Inflammatory macrophage treated with lipopolysaccharide for 4 hours (primary cell): ENCODE measurements at regions not wholly inside any gene's neighbourhood (a gene's known extent, or its start where the extent isn't known, plus 50 kb on each side); places are given as distances from the start of the nearest gene placed in this dataset.

Source experiments
- DNase-seq: peaks from one replicate; pipeline ENCODE4 v3.0.0-alpha.2; 2020

DNA sequence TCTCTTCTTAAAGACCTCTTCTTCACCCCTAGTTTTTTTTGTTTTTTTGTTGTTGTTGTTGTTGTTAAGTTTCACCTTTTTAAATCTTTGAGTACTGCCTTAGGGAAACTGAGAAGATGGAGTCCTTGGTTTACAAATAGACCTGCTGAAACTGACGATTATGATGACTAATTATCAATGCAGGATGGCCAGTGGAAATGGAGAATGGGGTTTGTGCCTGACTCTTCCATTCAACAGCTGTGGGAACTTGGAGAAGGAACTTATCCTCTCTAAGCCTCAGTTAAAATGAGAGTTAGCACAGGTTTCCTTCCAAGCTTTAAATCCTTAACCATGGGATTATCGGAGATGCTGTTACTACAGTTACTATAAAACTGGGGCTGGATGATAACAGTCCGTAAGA is 66.7 kb upstream of the PNMA1 start:
- no peak for DNase-seq

DNA sequence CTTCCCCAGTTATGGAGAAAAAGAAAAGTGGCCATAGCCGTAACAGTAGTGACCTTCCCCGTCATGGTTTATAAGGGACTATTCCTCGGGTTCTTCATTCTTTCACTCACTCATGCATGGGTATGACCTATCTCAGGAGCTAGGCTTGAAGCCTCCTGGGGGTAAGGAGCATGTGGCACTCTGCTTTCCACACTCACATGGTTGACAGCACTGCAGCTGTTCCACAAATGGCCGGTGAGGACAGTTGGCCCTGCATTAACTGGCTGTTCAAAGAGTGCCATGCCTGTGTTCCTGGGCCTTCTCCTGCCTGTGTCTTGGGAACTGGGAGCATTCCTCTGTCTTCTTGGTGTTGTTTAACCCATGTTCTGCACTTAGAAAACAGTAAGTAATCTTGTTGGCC is 66.2 kb upstream of the PNMA1 start:
- no peak for DNase-seq

DNA sequence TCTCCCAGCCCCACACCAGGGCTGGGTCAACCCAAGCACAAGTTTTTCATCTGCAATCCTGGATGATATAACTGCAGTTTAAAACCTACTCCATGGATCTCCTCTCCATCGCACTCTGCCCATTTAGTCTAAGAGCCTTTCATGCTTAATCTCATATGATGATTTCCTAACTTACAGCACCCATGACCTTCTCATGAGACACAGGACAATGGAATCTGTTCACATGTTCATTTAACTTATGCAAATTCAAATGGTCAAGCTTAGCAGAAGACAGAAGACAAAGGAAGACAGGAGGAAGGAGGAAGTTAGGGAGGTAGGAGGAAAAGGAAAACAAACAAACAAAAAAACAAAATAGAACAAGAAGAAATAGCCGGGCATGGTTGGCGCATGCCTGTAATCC is 64.6 kb upstream of the PNMA1 start:
- peak; percentile 38 for DNase-seq

DNA sequence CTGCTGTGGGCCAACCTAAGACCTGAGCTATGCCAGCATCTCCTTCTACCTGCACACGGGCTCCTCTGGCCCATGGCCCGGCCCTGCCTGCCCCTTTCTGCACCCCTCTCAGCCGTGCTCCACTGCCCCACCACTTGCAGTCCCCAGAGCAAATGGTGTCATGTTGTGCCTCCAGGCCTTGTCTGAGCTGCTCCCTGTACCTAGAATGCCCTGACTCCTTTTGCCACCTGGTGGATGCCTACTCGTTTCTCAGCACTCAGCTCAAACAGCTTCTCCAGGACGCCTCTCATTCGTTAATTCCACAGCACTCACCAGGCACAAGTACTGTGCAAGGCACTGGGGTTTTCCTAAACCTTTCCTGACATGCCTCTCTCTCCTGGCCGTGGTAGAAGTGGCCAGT is 63.2 kb upstream of the PNMA1 start:
- DNase-seq = no peak

DNA sequence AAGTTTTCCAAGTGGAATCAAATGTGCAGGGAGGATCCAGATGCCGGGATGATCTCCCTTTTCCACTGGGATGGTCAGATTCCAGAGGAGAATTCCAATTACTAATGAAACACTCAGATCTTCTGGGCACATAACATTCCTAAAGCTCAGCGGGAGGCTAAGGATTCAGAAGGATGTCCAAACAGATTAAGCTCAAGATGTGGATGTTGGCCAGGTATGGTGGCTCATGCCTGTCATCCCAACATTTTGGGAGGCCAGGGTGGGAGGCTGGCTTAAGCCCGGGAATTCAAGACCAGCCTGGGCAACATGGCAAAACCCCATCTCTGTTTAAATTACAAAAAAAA is 62.0 kb upstream of the PNMA1 start:
- no peak for DNase-seq

DNA sequence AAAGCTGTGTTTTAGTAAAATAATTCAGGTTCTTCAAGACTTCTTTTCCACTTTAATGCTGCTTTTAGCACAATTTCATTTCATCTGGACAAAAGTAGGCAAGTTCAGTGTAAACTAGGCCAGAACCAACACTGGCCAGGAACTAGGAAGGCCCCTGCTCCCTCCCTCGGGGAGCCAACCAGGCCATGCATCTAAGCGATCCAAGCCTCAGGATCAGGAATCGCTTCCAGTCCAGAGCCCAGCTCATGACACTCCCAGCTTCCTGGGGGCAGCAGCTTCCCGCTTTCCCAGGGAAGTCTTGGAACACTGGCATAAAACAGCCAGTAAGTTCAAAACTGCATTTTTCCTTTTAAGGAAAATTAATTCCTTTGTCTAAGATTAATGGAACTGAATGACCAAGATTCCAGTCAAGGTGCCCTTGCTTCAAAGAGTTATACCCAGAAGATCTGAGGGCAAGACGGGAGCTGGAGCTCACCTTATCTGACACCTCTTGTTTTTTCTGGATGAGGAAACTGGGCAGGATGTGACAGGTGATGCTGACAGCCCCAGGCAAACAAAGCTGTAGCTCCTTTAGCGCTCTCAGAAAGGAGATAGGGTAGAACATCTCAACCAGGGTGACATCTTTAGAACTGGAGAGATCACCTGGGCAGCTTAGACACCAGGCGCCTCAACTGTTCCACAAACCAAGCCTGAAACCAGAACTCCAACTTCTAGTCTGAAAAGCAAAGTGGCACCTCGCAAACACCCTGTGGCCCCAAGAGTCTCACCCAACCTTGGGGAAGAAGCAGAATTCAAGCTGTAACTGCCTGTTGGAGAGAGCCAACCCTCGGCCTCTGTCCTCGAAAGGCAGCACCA is 61.4 kb upstream of the PNMA1 start:
- DNase-seq = no peak

DNA sequence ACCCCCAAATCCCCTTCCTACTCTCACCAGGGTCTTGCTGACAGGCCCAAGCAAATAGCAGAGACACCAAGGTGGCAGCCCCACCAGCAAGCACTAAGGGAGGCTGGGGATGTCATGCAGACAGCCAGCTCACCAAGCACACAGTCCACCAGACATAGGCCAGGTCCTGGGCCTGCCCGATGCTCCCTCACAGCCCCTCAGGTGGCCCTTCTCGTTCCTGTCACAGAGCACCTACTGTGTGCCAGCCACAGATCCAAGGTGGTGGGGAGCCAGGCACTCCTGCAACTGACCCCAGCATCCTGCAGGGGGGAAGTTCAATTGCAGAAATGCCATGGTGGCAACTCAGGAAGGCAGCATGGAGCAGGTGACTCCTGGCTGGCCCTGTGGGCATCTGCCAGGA is 60.5 kb upstream of the PNMA1 start:
- DNase-seq = no peak

DNA sequence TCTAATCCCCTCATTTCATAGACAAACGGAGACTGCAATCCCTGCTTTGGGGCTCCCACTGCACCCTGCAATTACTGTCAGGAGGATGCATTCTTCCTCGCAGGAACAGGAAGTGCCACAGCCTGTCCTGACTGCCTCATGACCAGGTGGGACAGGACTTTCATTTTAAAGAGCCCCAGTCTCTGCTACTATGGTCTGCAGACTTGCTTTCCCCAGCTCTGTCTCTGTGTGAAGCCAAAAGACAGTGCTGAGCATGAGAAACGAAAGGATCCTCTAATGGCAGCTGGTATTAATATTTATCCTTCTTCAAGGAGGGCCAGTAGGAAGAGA is 60.0 kb upstream of the PNMA1 start:
- DNase-seq = no peak

DNA sequence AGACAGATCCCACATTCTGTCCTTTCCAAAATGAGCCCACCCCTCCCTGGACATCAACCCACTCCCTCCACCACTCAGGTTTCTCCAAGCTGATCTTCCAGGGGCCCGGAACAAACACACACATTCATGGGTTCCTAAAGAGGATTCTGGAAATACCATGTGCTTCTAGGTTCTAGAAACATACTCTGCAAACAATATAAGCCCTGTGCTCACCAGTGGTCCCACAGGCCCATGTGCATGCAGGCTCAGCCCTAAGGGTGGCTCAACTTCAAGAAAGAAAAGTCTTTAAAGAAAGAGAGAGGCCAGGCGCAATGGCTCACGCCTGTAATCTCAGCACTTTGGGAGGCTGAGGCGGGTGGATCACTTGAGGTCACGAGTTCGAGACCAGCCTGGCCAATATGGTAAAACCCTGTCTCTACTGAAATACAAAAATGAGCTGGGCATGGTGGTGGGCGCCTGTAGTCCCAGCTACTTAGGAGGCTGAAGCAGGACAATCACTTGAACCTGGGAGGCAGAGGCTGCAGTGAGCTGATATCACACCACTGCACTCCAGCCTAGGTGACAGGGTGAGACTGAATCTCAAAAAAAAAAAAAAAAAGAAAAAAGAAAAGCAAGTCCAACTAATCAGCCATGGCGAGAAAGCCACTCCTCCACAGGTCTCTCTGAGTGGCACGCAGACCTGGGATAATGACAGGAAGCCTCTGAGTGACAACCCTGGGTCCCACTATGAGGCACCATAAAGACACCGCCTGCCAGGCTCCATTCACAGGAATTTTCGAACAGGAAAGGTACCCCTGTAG is 59.5 kb upstream of the PNMA1 start:
- no peak for DNase-seq

DNA sequence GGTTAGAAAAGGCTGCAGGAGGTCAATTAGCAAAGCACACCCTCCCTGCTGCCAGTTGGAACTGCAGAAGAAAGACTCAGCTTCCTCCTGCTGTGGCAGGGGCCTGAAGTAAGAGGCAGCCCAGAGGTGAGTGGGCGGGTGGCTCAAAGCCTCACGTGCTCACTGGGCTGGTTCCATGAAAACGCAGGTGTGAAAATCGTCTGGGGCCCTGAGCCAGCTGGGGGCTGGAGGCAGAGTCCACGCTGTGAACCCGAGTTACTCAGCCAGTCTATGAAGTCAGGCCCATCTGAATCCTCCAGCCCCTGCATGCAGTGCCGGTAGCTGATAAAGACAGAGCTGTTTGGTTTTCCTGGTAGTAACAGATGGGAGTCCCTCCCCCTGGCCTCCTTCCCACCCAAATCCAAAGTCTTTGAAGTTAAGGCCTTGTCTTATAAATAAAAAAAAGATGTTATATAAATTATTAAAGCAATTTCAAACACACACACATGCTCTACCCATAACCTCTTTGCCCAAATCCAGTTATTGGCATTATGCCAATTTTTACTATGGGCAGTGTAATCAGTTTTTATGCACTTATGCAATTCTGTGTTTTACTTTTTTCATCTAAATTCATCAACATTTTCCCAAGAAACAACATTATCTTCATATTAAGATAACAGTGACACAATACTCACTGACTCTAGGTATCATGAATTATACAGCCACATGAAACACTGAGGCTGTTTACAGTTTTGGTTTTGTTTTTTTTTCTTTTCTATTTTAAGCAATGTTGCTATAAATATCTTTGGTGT is 57.9 kb upstream of the PNMA1 start:
- DNase-seq = peak; percentile 70

DNA sequence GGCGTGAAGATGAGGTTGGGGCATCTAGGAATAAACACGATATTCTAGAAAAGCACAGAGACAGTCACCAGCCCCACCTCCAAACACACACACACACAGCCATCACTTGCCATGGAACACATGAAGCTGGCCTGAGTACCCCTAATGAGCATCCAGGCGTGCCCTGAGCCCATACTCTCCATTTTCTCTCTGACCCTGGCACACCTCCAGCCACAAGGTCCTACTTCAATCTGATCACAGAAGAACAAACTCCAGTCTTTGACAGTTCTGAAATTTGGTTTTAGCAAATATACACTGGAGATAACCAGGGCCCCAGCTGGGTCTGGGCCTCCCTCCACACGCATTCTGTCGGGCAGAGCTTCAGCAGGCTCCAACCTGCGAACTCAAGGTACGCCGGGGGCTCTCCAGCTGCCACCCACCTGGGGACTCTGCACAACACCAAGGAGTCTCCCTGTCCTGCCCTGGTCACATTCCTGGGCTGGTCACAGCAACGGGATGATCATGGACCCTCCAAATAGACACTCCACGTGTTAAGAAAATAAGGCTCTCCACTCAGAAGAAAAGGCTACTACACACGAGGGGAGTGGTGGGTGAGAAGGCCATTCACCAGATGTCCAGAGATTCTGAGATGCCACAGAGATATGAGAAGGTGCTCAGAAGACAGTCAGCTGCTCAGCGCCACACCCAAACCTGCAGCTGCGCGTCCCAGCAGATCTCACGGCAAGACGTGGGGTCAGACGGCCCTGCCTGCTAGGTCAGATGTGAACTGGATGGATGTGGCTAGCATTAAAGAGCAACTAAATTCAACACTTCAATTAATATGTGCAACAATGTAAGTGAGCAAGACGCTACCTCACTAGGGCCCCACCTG is 57.0 kb upstream of the PNMA1 start:
- DNase-seq = no peak

DNA sequence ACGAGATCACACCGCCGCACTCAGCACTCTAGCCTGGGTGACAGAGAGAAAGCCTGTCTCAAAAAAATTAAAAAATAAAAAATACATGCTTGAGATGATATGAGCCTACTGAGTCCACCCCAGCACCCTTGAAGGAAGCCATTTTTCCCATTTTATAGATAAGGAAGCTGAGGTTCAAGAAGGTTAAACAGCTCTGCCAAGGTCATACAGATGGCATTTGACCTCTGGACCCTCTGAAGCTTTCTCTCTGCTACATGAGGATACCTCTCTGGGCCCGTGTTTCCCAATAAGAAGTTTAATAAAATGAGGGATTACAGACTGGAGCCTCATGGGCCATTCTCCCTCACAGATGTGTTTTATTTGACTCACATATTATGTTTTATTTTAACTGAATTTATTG is 53.9 kb upstream of the PNMA1 start:
- DNase-seq = no peak

DNA sequence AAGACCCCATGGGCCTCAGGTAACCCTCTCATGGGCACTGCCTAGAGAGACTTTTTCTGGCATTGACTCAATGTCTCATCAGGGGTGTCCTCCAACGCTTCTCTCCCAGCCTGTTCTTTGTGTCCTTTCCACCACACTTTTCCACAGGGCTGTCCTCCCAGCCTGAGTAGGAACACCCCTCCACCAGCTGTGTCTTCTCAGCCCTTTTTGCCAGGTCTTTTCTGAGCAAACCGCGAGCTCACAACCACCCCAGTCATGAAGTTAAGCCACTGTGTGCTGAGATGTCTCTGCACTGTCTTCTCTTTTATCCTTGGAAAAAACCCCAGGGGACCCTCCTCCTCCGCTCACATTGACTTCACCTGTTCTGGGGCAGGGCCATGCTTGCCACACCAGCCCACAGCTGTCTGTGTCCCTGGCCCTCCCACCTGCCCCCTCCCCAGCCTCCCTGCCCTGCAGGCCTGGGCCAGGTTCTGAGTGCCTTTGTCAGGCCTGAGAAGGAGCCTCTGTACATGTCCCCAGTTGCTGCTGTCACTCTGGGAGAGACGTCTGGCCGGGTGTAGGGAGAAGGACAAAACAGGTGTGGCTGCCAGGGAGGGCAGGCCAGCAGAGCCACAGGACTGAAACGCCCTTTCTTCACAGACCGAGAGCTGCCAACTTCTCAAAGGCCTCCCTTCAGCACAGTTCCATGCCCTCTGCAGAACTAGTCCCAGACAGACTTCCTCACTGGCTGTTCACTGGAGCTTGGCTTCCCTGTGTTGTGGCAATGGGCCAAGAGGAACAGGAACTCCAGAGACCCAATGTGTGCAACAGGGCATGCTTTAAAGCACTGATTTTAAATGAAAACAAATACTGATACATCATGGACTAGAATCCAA is 50.5 kb upstream of the PNMA1 start:
- DNase-seq = peak; percentile 90
